ENCODE measurements at regions not wholly inside any gene's neighbourhood (a gene's known extent, or its start where the extent isn't known, plus 50 kb on each side); places are given as distances from the start of the nearest gene placed in this dataset.

DNA sequence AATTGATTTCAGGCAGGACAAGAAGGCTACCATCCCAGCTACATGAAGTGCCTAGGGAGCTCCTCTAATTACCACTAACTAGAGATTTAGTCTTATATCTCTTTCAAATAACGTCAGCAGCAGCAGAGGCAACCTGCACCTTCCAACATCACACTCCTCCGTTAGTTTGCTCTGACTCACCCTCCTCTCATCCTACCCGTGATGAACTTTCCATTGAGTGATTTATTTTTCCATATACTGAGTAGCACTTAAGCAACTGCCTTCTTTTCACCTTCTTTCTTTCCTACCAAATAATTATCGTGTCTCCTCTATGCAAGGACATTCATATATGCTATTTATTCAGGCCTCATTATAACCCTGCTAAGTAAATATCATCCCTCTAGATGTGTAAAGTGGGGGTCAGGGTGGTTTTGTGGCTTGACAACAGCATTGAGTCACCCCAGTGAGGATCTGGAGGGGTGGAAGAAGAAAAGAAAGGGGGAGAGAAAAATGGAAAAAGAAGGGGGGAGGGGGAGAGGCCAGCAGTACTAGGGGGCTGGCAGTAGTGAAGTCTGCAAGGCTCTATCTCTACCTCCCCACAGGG is 64.6 kb upstream of the CAST start:
- Histone ChIP-seq H3K9ac (ENCODE audit: low read depth, low read length, poor library complexity, severe bottlenecking) (no peak overlapping the region), H3K79me2 (ENCODE audit: insufficient read depth, low read length) (no peaks in the 10 kb centered on the region), H3K27me3 (ENCODE audit: insufficient read depth, low read length, poor library complexity, severe bottlenecking) (no peaks in the 10 kb centered on the region), H4K20me1 (ENCODE audit: insufficient read depth, low read length, poor library complexity, severe bottlenecking) (no peaks in the 10 kb centered on the region), H3K9me2 (replicated peaks; ENCODE audit: low read depth, low read length) (no peaks in the 10 kb centered on the region), H3K9me3 (ENCODE audit: insufficient read depth, low read depth, low read length) (no peaks in the 10 kb centered on the region), H3K36me3 (ENCODE audit: insufficient read depth, low read length) (no peaks in the 10 kb centered on the region), H3K4me3 (ENCODE audit: low read length, poor library complexity, severe bottlenecking) (no peak overlapping the region), H3K4me2 (ENCODE audit: low read depth, low read length, poor library complexity, severe bottlenecking) (no peak overlapping the region), H2AFZ (ENCODE audit: low read length) (no peak overlapping the region), H3K4me1 (ENCODE audit: insufficient read depth, low read length, poor library complexity, severe bottlenecking) (no peaks in the 10 kb centered on the region), H3F3A (ENCODE audit: low read depth) (no peaks in the 10 kb centered on the region)
- TF ChIP-seq, protein P1, sequence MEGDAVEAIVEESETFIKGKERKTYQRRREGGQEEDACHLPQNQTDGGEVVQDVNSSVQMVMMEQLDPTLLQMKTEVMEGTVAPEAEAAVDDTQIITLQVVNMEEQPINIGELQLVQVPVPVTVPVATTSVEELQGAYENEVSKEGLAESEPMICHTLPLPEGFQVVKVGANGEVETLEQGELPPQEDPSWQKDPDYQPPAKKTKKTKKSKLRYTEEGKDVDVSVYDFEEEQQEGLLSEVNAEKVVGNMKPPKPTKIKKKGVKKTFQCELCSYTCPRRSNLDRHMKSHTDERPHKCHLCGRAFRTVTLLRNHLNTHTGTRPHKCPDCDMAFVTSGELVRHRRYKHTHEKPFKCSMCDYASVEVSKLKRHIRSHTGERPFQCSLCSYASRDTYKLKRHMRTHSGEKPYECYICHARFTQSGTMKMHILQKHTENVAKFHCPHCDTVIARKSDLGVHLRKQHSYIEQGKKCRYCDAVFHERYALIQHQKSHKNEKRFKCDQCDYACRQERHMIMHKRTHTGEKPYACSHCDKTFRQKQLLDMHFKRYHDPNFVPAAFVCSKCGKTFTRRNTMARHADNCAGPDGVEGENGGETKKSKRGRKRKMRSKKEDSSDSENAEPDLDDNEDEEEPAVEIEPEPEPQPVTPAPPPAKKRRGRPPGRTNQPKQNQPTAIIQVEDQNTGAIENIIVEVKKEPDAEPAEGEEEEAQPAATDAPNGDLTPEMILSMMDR (conservative IDR thresholded peaks at IDR 0.05; ENCODE audit: low read length), result no peak
- no peak for TF ChIP-seq EZH2phosphoT487 (IDR thresholded peaks at IDR 0.05; ENCODE audit: borderline replicate concordance)

DNA sequence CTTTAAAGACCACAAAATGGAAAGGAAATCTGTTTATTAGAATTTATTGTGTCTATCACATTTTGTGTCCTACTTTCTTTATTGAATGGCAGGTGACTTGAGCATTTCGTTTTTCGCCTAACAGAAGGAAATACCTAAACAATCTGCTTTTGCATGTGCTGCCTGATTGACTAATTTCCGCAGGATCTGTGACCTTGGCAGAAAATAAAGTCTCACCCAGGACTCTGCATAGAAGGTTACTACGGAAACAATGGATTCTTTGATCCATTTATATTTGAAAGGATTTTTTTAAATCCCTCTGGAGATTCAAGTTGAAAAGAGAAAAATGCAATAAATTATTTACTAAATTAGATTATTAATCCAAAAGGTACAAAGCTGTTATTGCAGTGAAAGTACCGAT is 61.0 kb upstream of the CAST start:
- H3K79me2 ChIP-seq (ENCODE audit: insufficient read depth, low read length), result no peaks in the 10 kb centered on the region
- no peak overlapping the region for H2AFZ ChIP-seq (ENCODE audit: low read length)
- H3K9ac ChIP-seq (ENCODE audit: low read depth, low read length, poor library complexity, severe bottlenecking), result no peak overlapping the region
- TF ChIP-seq EZH2phosphoT487 (IDR thresholded peaks at IDR 0.05; ENCODE audit: borderline replicate concordance), result no peak
- TF ChIP-seq, protein P1 (conservative IDR thresholded peaks at IDR 0.05; ENCODE audit: low read length), result no peak
- no peak overlapping the region for H3K4me2 ChIP-seq (ENCODE audit: low read depth, low read length, poor library complexity, severe bottlenecking)
- no peak overlapping the region for H3K4me3 ChIP-seq (ENCODE audit: low read length, poor library complexity, severe bottlenecking)
- H3K9me2 ChIP-seq (replicated peaks; ENCODE audit: low read depth, low read length), result no peaks in the 10 kb centered on the region
- H3K4me1 ChIP-seq (ENCODE audit: insufficient read depth, low read length, poor library complexity, severe bottlenecking), result no peaks in the 10 kb centered on the region
- H3K36me3 ChIP-seq (ENCODE audit: insufficient read depth, low read length), result no peaks in the 10 kb centered on the region
- H3K27me3 ChIP-seq (ENCODE audit: insufficient read depth, low read length, poor library complexity, severe bottlenecking), result no peaks in the 10 kb centered on the region
- H3F3A ChIP-seq (ENCODE audit: low read depth), result no peaks in the 10 kb centered on the region
- no peaks in the 10 kb centered on the region for H4K20me1 ChIP-seq (ENCODE audit: insufficient read depth, low read length, poor library complexity, severe bottlenecking)
- no peaks in the 10 kb centered on the region for H3K9me3 ChIP-seq (ENCODE audit: insufficient read depth, low read depth, low read length)

DNA sequence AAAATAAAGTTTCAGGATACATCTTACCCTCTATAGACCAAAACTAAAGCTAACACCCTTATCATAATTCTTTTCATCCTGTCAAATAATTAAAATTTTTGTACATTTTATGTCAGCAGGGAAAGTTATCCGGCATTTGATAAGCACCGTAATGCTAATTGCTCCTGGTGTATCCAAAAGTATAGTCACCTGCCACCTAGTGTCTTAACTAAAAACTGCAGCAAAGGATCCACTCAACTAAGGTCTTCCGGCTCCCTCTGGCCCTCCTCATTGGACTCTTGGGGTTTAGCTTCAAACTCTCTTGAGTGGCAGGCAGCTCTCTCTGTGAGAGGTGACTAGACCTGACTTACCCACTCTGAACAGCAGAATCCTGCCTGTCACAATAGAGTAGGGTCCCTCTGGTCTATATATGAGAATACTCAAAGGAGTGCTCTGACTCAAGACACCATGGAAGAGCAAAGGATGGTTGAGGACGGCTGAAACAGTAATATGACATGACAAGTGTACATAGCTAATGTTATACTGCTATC is 60.4 kb upstream of the CAST start:
- no peak overlapping the region for H3K4me3 ChIP-seq (ENCODE audit: low read length, poor library complexity, severe bottlenecking)
- no peak overlapping the region for H3K9ac ChIP-seq (ENCODE audit: low read depth, low read length, poor library complexity, severe bottlenecking)
- no peak overlapping the region for H2AFZ ChIP-seq (ENCODE audit: low read length)
- H3K9me2 ChIP-seq (replicated peaks; ENCODE audit: low read depth, low read length), result no peaks in the 10 kb centered on the region
- H3K79me2 ChIP-seq (ENCODE audit: insufficient read depth, low read length), result no peaks in the 10 kb centered on the region
- no peaks in the 10 kb centered on the region for H3K4me1 ChIP-seq (ENCODE audit: insufficient read depth, low read length, poor library complexity, severe bottlenecking)
- no peaks in the 10 kb centered on the region for H3K36me3 ChIP-seq (ENCODE audit: insufficient read depth, low read length)
- TF ChIP-seq EZH2phosphoT487 (IDR thresholded peaks at IDR 0.05; ENCODE audit: borderline replicate concordance), result no peak
- TF ChIP-seq, protein P1 (conservative IDR thresholded peaks at IDR 0.05; ENCODE audit: low read length), result peak; percentile 86
- H3F3A ChIP-seq (ENCODE audit: low read depth), result no peaks in the 10 kb centered on the region
- H3K27me3 ChIP-seq (ENCODE audit: insufficient read depth, low read length, poor library complexity, severe bottlenecking), result no peaks in the 10 kb centered on the region
- H4K20me1 ChIP-seq (ENCODE audit: insufficient read depth, low read length, poor library complexity, severe bottlenecking), result no peaks in the 10 kb centered on the region
- H3K9me3 ChIP-seq (ENCODE audit: insufficient read depth, low read depth, low read length), result no peaks in the 10 kb centered on the region
- H3K4me2 ChIP-seq (ENCODE audit: low read depth, low read length, poor library complexity, severe bottlenecking), result no peak overlapping the region

Data from Loucy (cell line).